RWPE2 (cell line): ENCODE measurements at regions not wholly inside any gene's neighbourhood (a gene's known extent, or its start where the extent isn't known, plus 50 kb on each side); places are given as distances from the start of the nearest gene placed in this dataset.

Source experiments
- ATAC-seq: fragments of 200-7000 bp; cut with Tn5 transposase; 3 replicates; pipeline ENCODE4 v1.9.1; 2021; ENCODE audit warnings: low read depth
- DNase-seq: peaks from one replicate; pipeline ENCODE4 v3.0.0-alpha.2; 2020; ENCODE audit warnings: low spot score
- H3K27ac ChIP-seq: fragments of 450-650 bp; 2 replicates; pipeline ENCODE4 v1.5.1; 2017; ENCODE audit warnings: mild to moderate bottlenecking; ENCODE audit not compliant: poor library complexity, severe bottlenecking
- H3K27me3 ChIP-seq: fragments of 250-450 bp; sonication (Bioruptor Pico); 2 replicates; pipeline ENCODE4 v1.5.1; 2021; ENCODE audit warnings: mild to moderate bottlenecking, moderate library complexity; ENCODE audit not compliant: insufficient read depth, poor library complexity, severe bottlenecking
- H3K36me3 ChIP-seq: fragments of 250-450 bp; sonication (Bioruptor Pico); 2 replicates; pipeline ENCODE4 v1.5.1; 2020; ENCODE audit warnings: low read depth, mild to moderate bottlenecking, moderate library complexity
- H3K4me1 ChIP-seq: fragments of 250-450 bp; sonication (Bioruptor Pico); 2 replicates; pipeline ENCODE4 v1.5.1; 2021; ENCODE audit warnings: mild to moderate bottlenecking, moderate library complexity; ENCODE audit not compliant: insufficient read depth, poor library complexity, severe bottlenecking
- H3K4me3 ChIP-seq: fragments of 250-450 bp; sonication (Bioruptor Pico); 2 replicates; pipeline ENCODE4 v1.5.1; 2021; ENCODE audit warnings: mild to moderate bottlenecking, moderate library complexity; ENCODE audit not compliant: severe bottlenecking
- H3K9me3 ChIP-seq: fragments of 250-450 bp; sonication (Bioruptor Pico); 2 replicates; pipeline ENCODE4 v1.5.1; 2021; ENCODE audit warnings: mild to moderate bottlenecking, moderate library complexity; ENCODE audit not compliant: severe bottlenecking
- CTCF ChIP-seq: fragments of 450-650 bp; IDR thresholded peaks from one replicate; pipeline ENCODE4 v1.5.1; 2017; ENCODE audit warnings: mild to moderate bottlenecking, moderate library complexity; ENCODE audit not compliant: poor library complexity, severe bottlenecking

- no peaks in the 10 kb centered on the region for H3K4me1 ChIP-seq
- H3K27me3 ChIP-seq = peaks cover 10% of the 10 kb centered on the region
- H3K4me3 ChIP-seq = no peak overlapping the region
- peaks cover 2% of the 10 kb centered on the region for H3K9me3 ChIP-seq
- no peak for TF ChIP-seq CTCF
- ATAC-seq (no peak), DNase-seq (no peak)
- no peak overlapping the region for H3K27ac ChIP-seq
- no peaks in the 10 kb centered on the region for H3K36me3 ChIP-seq
These were observed 479.0 kb downstream of the MTRR start for GRCh38 chr5:8347984-8348383.

- Histone ChIP-seq H3K4me3 (no peak overlapping the region), H3K27ac (no peak overlapping the region), H3K27me3 (peaks cover 13% of the 10 kb centered on the region), H3K36me3 (no peaks in the 10 kb centered on the region), H3K9me3 (peaks cover 2% of the 10 kb centered on the region), H3K4me1 (no peaks in the 10 kb centered on the region)
- DNase-seq (no peak), ATAC-seq (no peak)
- TF ChIP-seq CTCF = no peak
These were observed 480.9 kb downstream of the MTRR start for GRCh38 chr5:8349855-8350254.

GRCh38 chr5:8350644-8351339, 481.8 kb downstream of the MTRR start:
- TF ChIP-seq CTCF = no peak
- Histone ChIP-seq H3K9me3 (peaks cover 2% of the 10 kb centered on the region), H3K4me1 (no peaks in the 10 kb centered on the region), H3K27ac (no peak overlapping the region), H3K36me3 (no peaks in the 10 kb centered on the region), H3K27me3 (peaks cover 13% of the 10 kb centered on the region), H3K4me3 (no peak overlapping the region)
- ATAC-seq = no peak
- no peak for DNase-seq

- peaks cover 24% of the 10 kb centered on the region for H3K27me3 ChIP-seq
- no peak for TF ChIP-seq CTCF
- ATAC-seq = no peak
These were observed 487.0 kb downstream of the MTRR start for GRCh38 chr5:8355981-8356380.

GRCh38 chr5:8360012-8360411, 491.1 kb downstream of the MTRR start:
- no peak overlapping the region for H3K4me3 ChIP-seq
- TF ChIP-seq CTCF = no peak
- H3K36me3 ChIP-seq = no peaks in the 10 kb centered on the region
- H3K4me1 ChIP-seq = no peaks in the 10 kb centered on the region
- peaks cover 4% of the 10 kb centered on the region for H3K9me3 ChIP-seq
- ATAC-seq (no peak), DNase-seq (no peak)
- peaks cover 26% of the 10 kb centered on the region for H3K27me3 ChIP-seq
- H3K27ac ChIP-seq = no peak overlapping the region

More at GRCh38 chr5:8355981-8356380, 487.0 kb downstream of the MTRR start:
- DNase-seq = no peak
- no peaks in the 10 kb centered on the region for H3K36me3 ChIP-seq
- no peak overlapping the region for H3K4me3 ChIP-seq
- no peak overlapping the region for H3K27ac ChIP-seq
- no peaks in the 10 kb centered on the region for H3K4me1 ChIP-seq
- peaks cover 2% of the 10 kb centered on the region for H3K9me3 ChIP-seq
